NCI-H1930 (cell line): ENCODE measurements at regions not wholly inside any gene's neighbourhood (a gene's known extent, or its start where the extent isn't known, plus 50 kb on each side); places are given as distances from the start of the nearest gene placed in this dataset.
A peak's percentile ranks its signal among the peaks of the same experiment; 100 is the strongest.
"Not testable (repeated sequence)": the region's sequence is repeated elsewhere in the genome, so short reads cannot be mapped to it uniquely, and the experiment has no call there.

Source experiments
- DNase-seq, 2 experiments: peaks; one replicate each; lab custom pipeline; 2025; lab: John Stamatoyannopoulos, UW

GRCh38 chr3:157857440-157857839 lies 248.8 kb downstream of the SHOX2 start:
- no peak for DNase-seq

- DNase-seq, result peak; percentile 19 to 48
Observed at GRCh38 chr3:157856078-157856939, 249.9 kb downstream of the SHOX2 start.

- not testable (repeated sequence) for DNase-seq
Observed at GRCh38 chr3:157845839-157846238, 260.4 kb downstream of the SHOX2 start.

- no peak for DNase-seq
Observed at GRCh38 chr3:157844800-157845565, 261.2 kb downstream of the SHOX2 start.

GRCh38 chr3:157844216-157844615 lies 262.0 kb downstream of the SHOX2 start:
- no peak for DNase-seq

GRCh38 chr3:157841029-157841428 lies 265.2 kb downstream of the SHOX2 start:
- no peak for DNase-seq

- no peak for DNase-seq
Observed at GRCh38 chr3:157840564-157840963, 265.7 kb downstream of the SHOX2 start.

- DNase-seq, result no peak
Observed at GRCh38 chr3:157838457-157838856, 267.8 kb downstream of the SHOX2 start.

- DNase-seq, result no peak
Observed at GRCh38 chr3:157837336-157837735, 268.9 kb downstream of the SHOX2 start.

- no peak for DNase-seq
Observed at GRCh38 chr3:157836022-157836421, 270.2 kb downstream of the SHOX2 start.

- DNase-seq, result no peak
Observed at GRCh38 chr3:157832588-157832987, 273.6 kb downstream of the SHOX2 start.

- DNase-seq, result no peak
Observed at GRCh38 chr3:157830556-157831236, 275.5 kb downstream of the SHOX2 start.

- no peak for DNase-seq
Observed at GRCh38 chr3:157829786-157830185, 276.4 kb downstream of the SHOX2 start.

- DNase-seq, result no peak
Observed at GRCh38 chr3:157824281-157824680, 281.9 kb downstream of the SHOX2 start.

GRCh38 chr3:157823050-157823449 lies 283.2 kb downstream of the SHOX2 start:
- no peak for DNase-seq

- no peak for DNase-seq
Observed at GRCh38 chr3:157820157-157820517, 286.1 kb downstream of the SHOX2 start.

- DNase-seq, result no peak
Observed at GRCh38 chr3:157819270-157820156, 286.7 kb downstream of the SHOX2 start.

- no peak for DNase-seq
Observed at GRCh38 chr3:157816896-157817295, 289.3 kb downstream of the SHOX2 start.

GRCh38 chr3:157816296-157816695 lies 289.9 kb downstream of the SHOX2 start:
- no peak for DNase-seq

- DNase-seq, result no peak
Observed at GRCh38 chr3:157815739-157816138, 290.5 kb downstream of the SHOX2 start.

GRCh38 chr3:157810924-157811718 lies 295.1 kb downstream of the SHOX2 start:
- DNase-seq, result no peak
